DND-41 (cell line): ENCODE measurements at regions not wholly inside any gene's neighbourhood (a gene's known extent, or its start where the extent isn't known, plus 50 kb on each side); places are given as distances from the start of the nearest gene placed in this dataset.

ENCODE experiments used
- ATAC-seq: fragments of 200-7000 bp; cut with Tn5 transposase; 3 replicates; pipeline ENCODE4 v1.9.1; 2021; ENCODE audit warnings: low read depth; ENCODE audit not compliant: insufficient read depth
- DNase-seq: peaks from one replicate; pipeline ENCODE4 v3.0.0-alpha.2; 2020
- H2AFZ ChIP-seq: 2 replicates; pipeline ENCODE4 v1.6.0; 2012; ENCODE audit warnings: low read depth, low read length
- H3K27ac ChIP-seq: 2 replicates; pipeline ENCODE4 v1.5.1; 2012; ENCODE audit warnings: low read length, inconsistent platforms
- H3K27me3 ChIP-seq: fragments of 200-600 bp; sonication (generic); 2 replicates; pipeline ENCODE4 v1.6.0; 2012; ENCODE audit warnings: low read length, mild to moderate bottlenecking, inconsistent platforms; ENCODE audit not compliant: insufficient read depth, poor library complexity
- H3K36me3 ChIP-seq: 2 replicates; pipeline ENCODE4 v1.5.1; 2012; ENCODE audit warnings: low read length, inconsistent platforms; ENCODE audit not compliant: insufficient read depth
- H3K4me1 ChIP-seq: 2 replicates; pipeline ENCODE4 v1.5.1; 2012; ENCODE audit warnings: mild to moderate bottlenecking, low read length; ENCODE audit not compliant: insufficient read depth
- H3K4me2 ChIP-seq: 2 replicates; pipeline ENCODE4 v1.6.0; 2012; ENCODE audit warnings: mild to moderate bottlenecking, moderate library complexity, low read length, inconsistent platforms; ENCODE audit not compliant: insufficient read depth
- H3K4me3 ChIP-seq, 2 experiments: fragments of 200-600 bp in 1 of 2; shearing (Covaris generic) in 1 of 2; 2 replicates each; pipeline ENCODE4 v1.5.1; 2012 to 2016; ENCODE audit warnings: inconsistent platforms in 2 of 2, low read length in 2 of 2, mild to moderate bottlenecking in 2 of 2, low read depth in 1 of 2, moderate library complexity in 1 of 2
- H3K79me2 ChIP-seq: 2 replicates; pipeline ENCODE4 v1.6.0; 2012; ENCODE audit warnings: low read length, inconsistent platforms; ENCODE audit not compliant: insufficient read depth
- H3K9ac ChIP-seq: 2 replicates; pipeline ENCODE4 v1.6.0; 2012; ENCODE audit warnings: low read depth, mild to moderate bottlenecking, inconsistent platforms, low read length, moderate library complexity
- H3K9me3 ChIP-seq: 2 replicates; pipeline ENCODE4 v1.5.1; 2012; ENCODE audit warnings: low read length, moderate library complexity, mild to moderate bottlenecking, inconsistent platforms; ENCODE audit not compliant: insufficient read depth, severe bottlenecking
- H4K20me1 ChIP-seq: 2 replicates; pipeline ENCODE4 v1.6.0; 2012; ENCODE audit warnings: low read length; ENCODE audit not compliant: insufficient read depth
- EZH2 ChIP-seq: IDR thresholded peaks from 3 replicates; pipeline ENCODE4 v1.6.1; 2012; ENCODE audit warnings: borderline replicate concordance, low read depth, mild to moderate bottlenecking, moderate library complexity, low read length, inconsistent platforms; ENCODE audit not compliant: severe bottlenecking
- TF ChIP-seq, protein P1 (sequence below): IDR thresholded peaks from 2 replicates; pipeline ENCODE4 v1.5.1; 2012; ENCODE audit warnings: borderline replicate concordance, low read length, moderate library complexity, mild to moderate bottlenecking; ENCODE audit not compliant: poor library complexity, severe bottlenecking; ENCODE audit errors: extremely low read depth

GRCh38 chr17:70988622-70989021 is 819.3 kb downstream of the KCNJ2 start:
- Histone ChIP-seq H4K20me1 (no peaks in the 10 kb centered on the region), H3K4me1 (no peaks in the 10 kb centered on the region), H3K9ac (no peak overlapping the region), H3K27me3 (no peaks in the 10 kb centered on the region), H3K79me2 (no peaks in the 10 kb centered on the region), H2AFZ (no peak overlapping the region), H3K9me3 (peaks cover 10% of the 10 kb centered on the region), H3K36me3 (no peaks in the 10 kb centered on the region), H3K4me3 (no peak overlapping the region), H3K27ac (no peak overlapping the region), H3K4me2 (no peak overlapping the region)
- no peak for TF ChIP-seq EZH2
- DNase-seq (no peak), ATAC-seq (no peak)

GRCh38 chr17:70989280-70989679 is 819.9 kb downstream of the KCNJ2 start:
- no peak overlapping the region for H3K4me2 ChIP-seq
- no peaks in the 10 kb centered on the region for H3K79me2 ChIP-seq
- H3K36me3 ChIP-seq, result no peaks in the 10 kb centered on the region
- no peaks in the 10 kb centered on the region for H3K4me1 ChIP-seq
- ATAC-seq, result no peak
- TF ChIP-seq EZH2, result no peak
- TF ChIP-seq, protein P1, sequence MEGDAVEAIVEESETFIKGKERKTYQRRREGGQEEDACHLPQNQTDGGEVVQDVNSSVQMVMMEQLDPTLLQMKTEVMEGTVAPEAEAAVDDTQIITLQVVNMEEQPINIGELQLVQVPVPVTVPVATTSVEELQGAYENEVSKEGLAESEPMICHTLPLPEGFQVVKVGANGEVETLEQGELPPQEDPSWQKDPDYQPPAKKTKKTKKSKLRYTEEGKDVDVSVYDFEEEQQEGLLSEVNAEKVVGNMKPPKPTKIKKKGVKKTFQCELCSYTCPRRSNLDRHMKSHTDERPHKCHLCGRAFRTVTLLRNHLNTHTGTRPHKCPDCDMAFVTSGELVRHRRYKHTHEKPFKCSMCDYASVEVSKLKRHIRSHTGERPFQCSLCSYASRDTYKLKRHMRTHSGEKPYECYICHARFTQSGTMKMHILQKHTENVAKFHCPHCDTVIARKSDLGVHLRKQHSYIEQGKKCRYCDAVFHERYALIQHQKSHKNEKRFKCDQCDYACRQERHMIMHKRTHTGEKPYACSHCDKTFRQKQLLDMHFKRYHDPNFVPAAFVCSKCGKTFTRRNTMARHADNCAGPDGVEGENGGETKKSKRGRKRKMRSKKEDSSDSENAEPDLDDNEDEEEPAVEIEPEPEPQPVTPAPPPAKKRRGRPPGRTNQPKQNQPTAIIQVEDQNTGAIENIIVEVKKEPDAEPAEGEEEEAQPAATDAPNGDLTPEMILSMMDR, result no peak
- H2AFZ ChIP-seq, result no peak overlapping the region
- no peak for DNase-seq
- no peaks in the 10 kb centered on the region for H4K20me1 ChIP-seq
- H3K9ac ChIP-seq, result no peak overlapping the region
- H3K9me3 ChIP-seq, result peaks cover 7% of the 10 kb centered on the region
- H3K27ac ChIP-seq, result no peak overlapping the region
- no peak overlapping the region for H3K4me3 ChIP-seq
- no peaks in the 10 kb centered on the region for H3K27me3 ChIP-seq

DNA sequence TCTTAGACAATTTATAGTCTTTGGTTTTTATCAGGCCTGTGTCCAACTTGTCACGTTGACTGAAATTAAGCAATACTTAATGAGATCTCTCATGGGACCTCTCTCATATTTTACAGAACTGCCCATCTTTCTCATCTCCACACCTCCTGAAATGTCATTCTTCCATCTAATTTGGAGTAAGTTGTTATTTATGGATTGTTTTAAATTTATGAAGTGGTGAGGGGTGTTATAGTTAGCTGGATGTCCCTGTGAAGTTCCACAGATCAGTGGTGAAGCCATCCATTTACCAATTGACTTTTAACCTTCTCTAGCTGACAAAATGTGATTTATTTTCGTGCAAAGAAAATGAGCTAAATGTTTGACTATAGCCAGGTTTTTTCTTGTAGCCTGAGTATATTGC is 824.9 kb downstream of the KCNJ2 start:
- Histone ChIP-seq H3K9ac (no peak overlapping the region), H3K4me1 (no peaks in the 10 kb centered on the region), H2AFZ (no peak overlapping the region), H3K9me3 (no peaks in the 10 kb centered on the region), H3K36me3 (no peaks in the 10 kb centered on the region), H3K27me3 (no peaks in the 10 kb centered on the region), H3K4me3 (no peak overlapping the region), H4K20me1 (no peaks in the 10 kb centered on the region), H3K79me2 (no peaks in the 10 kb centered on the region), H3K4me2 (no peak overlapping the region), H3K27ac (no peak overlapping the region)
- DNase-seq (no peak), ATAC-seq (no peak)
- TF ChIP-seq, protein P1, result no peak
- TF ChIP-seq EZH2, result no peak

- H3K27me3 ChIP-seq, result no peaks in the 10 kb centered on the region
- no peak overlapping the region for H3K27ac ChIP-seq
- no peak overlapping the region for H3K4me3 ChIP-seq
- ATAC-seq, result no peak
- no peaks in the 10 kb centered on the region for H3K4me1 ChIP-seq
- TF ChIP-seq, protein P1, result no peak
- no peak for TF ChIP-seq EZH2
- no peak overlapping the region for H3K9ac ChIP-seq
- no peaks in the 10 kb centered on the region for H3K9me3 ChIP-seq
- no peak overlapping the region for H2AFZ ChIP-seq
- DNase-seq, result no peak
- H4K20me1 ChIP-seq, result no peaks in the 10 kb centered on the region
- no peaks in the 10 kb centered on the region for H3K36me3 ChIP-seq
- H3K79me2 ChIP-seq, result no peaks in the 10 kb centered on the region
- no peak overlapping the region for H3K4me2 ChIP-seq
These were observed 826.7 kb downstream of the KCNJ2 start for GRCh38 chr17:70995997-70996396.
